Renal pelvis (tissue), 1 donor: ENCODE measurements at regions not wholly inside any gene's neighbourhood (a gene's known extent, or its start where the extent isn't known, plus 50 kb on each side); places are given as distances from the start of the nearest gene placed in this dataset.

Experiments used
- DNase-seq: peaks from one replicate; pipeline ENCODE4 v3.0.0-alpha.2; 2013

DNA sequence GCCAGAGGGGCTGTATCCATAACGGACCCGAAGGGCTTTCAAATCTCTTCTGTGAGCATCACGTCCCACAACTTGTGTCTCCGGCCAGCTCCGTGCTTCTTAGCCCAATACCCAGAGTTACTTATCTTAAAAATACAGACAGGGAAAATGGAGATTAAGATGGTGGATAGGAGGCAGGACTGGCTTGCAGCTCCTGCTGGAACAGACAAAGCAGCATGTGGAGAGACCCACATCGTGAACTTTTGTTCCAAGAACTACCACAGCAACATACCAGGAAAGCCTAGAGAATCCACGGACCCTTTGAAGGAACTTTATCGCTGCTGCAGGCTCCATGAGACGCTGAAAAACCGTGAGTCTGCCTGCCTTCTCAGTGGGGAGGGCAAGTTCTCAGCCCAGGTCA, 113.7 kb downstream of the RNASET2 start:
- DNase-seq, result no peak

DNA sequence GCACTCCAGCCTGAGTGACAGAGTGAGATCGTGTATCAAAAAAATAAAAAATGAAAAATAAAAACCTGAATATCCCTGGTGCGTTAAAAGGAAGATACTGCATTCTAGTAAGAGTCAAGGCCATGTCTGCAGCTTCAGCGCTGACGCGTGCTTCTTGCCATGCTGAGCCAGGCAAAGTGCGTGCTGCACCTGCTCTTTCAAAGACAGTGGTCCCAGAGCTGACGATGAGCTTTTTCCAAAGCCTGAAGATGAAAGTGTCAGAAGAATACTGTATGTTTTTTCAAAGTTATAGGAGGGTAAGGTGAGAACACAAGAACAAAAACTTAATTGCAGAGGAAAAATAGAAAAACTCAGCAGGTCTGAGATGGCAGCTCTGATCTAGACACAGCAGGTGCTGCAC, 115.1 kb downstream of the RNASET2 start:
- no peak for DNase-seq

DNA sequence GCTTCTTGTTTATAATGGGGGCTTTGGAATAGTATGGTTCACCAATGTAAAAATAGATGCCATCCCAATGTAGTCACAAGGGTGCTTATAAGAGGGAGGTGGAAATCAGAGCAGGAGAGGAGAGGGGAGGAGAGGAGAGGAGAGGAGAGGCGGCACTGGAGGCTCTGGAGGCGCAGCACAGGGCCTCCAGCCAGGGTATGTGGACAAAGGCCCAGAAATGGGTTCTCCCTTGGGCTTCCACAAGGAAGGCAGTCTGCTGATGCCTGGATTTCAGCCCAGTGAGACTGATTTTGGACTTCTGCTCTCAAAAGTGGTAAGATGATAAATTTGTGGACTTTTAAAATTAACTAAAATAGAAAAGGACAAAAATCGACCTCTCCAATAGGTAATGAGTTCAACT, 116.8 kb downstream of the RNASET2 start:
- no peak for DNase-seq

DNA sequence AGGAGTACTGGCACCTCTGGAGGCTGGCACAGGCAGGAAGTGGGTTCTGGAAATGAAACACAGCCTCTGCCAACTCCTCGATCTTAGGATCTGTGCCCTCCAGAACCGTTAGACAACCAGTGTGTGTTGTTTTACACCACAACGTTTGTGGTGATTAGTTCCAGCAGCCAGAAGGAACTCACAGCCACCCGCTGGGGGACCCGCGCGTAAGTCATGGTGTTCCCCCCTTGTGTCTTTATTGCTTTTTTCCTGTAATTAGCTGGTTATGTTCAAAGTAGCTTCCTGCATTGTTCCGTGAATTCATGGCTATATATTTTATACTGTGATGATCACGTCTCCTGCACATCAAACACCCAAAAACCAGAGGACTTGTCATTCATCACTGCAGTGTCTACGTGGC, 117.4 kb downstream of the RNASET2 start:
- no peak for DNase-seq

DNA sequence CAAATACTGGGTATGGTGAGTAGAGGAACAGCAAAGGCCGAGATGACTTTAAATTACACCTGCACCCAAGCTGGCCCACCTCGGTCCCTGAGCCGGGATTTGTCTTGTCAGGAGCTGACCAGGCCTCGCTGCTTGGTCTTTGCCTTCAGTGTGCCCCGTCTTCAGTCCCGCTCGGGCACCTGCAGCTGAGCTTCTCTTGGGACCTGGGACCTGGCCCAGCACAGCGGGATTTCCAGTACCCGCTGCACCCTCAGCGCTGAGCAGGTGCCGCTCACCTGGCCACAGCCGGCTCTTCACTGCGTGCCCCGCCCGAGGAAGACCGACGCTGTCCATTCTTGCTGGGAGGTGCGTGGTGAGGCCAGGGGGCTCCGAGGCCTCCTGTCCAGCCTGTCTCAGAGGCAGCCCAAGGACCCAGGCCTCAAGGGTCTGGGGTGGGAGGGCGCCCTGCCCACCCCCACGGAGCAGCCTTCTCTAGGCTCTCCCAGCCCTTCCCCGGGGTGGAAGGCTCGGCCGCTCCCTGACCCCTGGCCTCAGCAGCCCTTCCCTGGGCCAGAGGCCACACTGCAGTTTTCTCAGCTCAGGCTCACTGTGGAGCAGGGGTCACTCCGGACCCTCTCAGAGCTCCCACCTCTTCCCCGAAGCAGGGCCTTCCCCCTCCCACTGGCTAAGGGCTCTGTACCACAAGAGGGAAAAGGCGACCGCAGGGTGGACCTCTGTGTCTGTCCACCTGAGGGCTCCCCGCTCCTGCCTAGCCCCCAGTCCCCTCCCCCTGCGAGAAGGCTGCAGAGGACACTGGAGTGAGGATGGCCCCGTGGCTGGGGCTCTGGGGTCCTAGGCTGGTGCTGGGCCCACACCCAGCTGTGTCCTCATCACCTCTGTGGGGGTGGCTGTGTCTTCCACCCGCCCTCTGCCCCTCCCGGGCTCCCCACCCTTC, 119.3 kb downstream of the RNASET2 start:
- no peak for DNase-seq

DNA sequence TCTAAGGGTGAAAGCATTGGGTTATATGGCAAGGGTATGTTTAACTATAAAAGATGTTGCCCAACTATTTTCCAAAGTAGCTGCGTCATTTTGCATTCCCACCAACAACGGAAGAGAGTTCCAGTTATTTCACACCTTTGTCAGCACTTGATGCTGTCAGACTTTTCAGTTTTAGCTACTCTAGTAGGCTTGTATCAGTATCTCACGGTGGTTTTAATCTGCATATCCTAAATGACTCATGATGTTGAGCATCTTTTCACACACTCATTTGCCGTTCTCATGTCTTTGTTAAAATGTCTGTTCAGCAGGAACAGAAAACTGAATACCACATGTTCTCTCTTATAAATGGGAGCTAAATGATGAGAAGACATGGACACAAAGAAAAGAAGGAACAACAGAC, 122.3 kb downstream of the RNASET2 start:
- DNase-seq, result no peak

DNA sequence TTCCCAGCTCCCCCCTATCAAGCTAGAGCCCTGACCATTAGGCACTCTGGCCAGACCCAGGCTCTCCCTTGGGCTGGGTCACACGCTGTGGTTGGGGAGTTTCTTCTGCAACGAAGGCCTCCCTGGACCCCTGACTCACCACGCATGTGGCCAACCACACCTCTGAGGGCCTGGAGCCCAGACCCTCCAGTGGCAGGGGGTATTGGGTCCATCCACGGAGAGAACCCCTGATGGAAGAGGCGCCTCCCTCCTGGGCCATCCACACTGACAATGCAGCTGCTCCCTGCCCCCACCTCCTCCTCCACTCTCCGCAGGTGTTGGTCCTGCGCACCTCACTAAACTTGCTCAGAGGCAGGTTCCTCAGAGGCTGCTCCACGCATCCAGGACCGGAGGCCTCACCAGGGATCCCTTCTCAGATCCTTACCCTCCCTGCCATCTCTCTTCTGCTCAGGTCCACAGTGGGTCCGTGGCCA, 125.4 kb downstream of the RNASET2 start:
- DNase-seq, result no peak

DNA sequence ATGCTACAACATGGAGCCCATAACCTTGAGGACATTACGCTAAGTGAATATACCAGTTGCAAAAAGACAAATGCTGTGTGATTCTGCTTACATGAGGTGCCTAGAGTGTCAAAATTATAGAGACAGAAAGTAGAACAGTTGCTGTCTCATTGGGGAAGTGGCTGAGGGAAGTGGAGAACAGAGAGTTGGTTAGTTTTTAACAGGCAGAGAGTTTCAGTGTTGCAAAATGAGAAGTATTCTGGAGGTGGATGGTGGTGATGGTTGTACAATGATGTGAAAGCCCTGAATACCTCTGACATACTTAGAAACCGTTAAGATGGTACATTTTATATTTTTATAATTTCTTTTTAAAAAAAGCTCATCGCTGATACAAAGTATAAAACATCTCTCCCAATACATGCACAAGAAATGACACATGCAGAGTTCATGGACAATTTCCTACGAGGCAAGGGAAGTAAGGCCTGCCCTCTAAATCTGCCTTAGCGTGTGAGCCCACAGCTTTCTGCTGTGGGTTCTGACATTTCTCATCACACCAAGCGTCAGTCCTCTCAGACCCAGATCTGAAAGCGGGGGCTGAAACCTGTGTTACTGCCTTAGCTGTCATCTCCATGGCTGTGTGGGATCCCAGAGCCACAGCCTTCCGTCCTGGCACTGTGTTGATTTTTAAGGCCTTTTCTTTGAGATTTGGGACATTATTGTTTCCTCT, 126.0 kb downstream of the RNASET2 start:
- no peak for DNase-seq

DNA sequence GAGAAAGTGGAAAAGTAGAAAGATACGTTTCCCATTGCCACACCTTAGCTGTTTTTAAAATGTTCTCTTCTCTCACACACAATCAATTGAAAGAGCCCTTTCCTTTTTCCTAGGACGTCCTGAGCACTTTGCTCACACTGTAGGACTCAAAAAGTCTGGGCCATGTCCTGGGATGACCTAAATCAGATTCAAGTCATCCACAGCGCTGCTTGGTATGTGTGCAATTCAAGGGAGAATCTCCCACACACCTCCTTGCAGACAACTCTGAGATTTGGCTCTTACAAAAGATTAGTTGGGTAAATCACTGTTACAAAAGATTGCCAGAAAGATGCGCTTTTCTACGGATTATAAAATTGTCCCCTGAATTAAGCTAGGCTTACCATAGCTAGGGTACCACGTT, 130.1 kb downstream of the RNASET2 start:
- no peak for DNase-seq

DNA sequence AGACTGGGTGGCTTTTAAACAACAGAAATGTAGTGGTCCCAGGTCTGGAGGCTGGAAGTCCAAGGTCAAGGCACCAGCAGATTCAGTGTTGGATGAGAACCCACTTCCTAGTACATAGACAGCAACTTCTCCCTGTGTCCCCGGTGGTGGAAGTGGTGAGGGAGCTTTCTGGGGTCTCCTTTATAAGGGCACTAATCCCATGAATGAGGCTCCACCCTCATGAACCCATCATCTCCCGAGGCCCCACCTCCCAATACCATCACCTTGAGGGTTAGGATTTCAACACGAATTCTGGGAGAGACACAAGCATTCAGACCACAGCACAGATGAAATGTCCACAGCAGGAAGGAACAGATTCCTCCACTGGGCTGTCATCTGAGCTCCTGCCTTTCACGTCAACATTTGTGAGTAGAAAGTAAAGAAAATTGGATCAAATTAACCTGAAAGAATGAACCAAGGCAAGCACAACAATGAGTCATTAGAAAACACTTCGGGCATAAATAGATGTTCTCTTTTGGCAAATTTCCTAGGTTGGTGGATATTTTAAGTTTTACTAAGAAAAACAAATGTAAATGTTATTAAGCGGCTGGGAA, 130.7 kb downstream of the RNASET2 start:
- DNase-seq, result no peak

DNA sequence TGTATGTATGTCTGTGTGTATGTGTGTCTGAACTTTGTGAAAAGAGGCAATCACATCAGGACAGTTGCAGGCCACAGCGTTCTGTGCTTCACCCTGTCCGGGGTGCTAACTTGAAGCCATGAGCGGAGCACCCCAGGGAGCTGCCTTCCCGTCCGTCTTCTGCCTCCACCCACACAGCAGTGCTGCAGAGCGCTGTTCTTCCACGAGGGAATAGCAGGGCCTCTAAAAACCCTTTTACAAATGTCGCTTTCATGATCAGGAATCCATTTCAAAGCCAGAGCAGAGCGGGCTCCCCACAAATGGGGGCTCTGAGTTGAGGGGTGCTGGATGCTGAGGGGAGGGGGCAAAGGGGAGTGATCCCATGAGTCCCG, 131.5 kb downstream of the RNASET2 start:
- DNase-seq, result no peak

DNA sequence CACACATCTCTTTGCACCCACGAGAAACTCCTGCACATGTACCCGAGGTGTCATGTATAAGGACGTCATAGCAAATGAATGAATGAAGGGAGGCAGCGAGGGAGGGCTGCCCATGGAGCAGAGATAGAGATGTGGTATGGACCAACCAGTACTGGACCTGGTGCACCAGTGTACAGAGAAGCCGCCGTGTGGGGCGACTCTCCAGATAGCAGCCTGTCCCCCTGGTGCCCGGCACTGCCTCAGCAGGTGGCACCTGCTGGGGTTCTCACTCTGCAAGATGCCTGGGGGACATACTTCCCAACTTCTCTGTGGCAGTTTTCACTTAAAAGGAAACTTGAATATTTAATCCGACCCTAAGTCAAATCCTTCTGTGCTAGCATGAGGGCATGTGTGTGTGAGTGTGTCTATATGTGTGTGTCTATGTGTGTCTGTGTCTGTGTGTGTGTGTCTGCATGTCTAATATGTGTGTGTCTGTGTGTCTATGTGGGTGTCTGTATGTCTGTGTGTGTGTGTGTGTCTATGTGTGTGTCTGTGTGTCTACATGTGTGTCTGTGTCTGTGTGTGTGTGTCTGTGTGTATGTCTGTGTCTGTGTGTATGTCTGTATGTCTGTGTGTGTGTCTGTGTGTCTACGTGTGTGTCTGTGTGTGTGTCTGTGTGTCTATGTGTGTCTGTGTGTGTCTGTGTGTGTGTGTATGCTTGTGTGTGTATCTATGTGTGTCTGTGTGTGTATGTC, 132.0 kb downstream of the RNASET2 start:
- DNase-seq, result no peak

DNA sequence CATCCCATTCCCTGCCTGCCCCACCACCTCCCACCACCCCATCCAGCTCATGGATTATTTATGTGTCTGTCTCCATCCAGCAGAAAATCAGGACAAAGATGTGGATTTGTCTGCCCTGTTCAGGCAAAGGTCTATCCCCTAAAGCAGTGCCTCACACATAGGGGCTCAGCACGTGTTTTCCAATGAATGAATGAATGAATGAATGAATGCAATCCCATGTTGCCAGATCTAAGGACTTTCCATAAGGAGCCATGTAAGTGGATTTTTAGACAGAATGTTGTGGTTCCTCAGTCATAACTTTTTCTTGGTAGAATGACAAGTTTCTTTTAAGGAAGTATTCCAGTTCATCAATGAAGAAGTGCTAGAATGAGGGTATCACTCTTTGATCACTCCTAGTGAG, 133.7 kb downstream of the RNASET2 start:
- no peak for DNase-seq

DNA sequence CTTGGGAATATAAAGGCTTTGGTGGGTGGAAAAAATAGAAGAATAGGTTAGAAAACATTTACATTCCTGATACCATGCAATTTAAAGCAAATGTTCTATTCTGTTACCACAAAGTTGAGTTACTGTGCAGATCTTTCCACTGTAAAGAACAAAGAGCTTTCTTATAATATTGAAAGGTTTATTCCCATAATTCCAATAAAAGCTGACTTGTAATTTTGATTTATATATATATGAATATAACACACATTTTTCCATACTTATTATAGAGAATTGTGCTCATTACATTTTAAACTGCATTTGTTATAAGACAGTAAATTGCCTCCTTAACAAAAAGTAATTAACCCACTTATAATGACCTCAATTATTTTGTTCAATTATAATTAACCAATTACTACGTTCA, 135.9 kb downstream of the RNASET2 start:
- no peak for DNase-seq

DNA sequence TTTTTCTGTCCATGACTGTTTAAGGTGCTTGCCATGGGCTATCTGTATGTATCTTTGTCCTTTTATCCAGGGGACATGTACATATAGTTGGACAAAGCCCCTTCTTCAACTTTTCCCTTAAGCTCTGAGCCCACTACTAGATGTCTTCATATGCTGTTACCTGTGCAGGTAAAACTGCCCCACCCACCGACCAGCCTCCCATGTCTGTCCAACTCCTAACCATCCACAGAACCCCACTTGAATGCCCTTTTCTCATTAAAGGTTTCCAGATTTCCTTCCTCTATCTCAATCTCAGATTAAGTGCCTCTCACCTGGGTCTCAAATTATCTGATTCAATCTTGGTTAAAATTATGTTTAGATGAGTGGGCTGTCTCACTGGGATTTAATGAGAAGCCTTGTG, 136.3 kb downstream of the RNASET2 start:
- no peak for DNase-seq

DNA sequence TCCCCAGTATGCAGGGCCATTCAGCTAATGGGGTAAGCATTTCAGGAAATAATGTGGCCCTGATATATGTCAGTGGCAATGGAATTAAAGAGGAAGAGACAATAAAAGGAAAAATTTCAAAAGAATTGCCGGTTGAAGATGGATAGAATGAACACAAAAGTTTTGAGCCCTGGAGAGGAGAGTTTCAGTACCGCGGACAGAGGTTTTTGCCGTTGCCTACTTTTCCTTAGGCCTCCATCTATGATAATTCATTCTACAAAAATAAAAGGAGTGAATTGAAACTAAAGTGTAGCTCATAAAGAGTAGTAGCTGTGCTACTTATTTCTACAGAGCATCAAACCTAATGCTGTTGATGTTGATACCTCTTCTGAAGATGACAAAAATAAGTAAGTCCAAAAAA, 140.7 kb downstream of the RNASET2 start:
- DNase-seq, result peak; percentile 45

DNA sequence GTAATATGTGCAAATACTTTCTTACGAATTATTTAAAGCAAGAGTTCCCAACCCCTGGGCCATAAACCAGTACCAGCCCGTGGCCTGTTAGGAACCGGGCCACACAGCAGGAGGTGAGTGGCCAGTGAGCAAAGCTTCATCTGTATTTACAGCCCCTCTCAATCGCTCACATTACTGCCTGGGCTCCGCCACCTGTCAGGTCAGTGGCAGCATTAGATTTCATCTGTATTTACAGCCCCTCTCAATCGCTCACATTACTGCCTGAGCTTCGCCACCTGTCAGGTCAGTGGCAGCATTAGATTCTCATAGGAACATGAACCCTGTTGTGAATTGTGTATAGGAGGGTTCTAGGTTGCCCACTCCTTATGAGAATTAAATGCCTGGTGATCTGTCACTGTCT, 142.0 kb downstream of the RNASET2 start:
- DNase-seq, result no peak

DNA sequence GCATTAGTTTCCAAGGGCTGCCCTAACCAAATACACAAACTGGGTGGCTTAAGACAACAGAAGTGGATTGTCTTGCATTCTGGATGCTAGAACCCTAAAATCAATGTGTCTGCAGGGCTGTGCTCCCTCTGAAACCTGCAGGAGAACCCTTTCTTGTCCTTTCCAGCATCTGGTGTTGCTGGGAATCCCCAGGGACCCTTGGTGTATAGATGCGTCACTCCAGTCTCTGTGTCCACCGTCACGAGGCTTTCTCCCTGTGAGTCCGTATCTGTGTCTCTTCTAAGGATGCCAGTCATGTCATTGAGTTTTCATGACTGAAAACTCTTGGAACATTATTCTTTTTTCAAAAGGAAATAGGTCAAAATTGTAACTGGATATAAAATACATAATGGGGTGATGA, 142.9 kb downstream of the RNASET2 start:
- DNase-seq, result no peak

DNA sequence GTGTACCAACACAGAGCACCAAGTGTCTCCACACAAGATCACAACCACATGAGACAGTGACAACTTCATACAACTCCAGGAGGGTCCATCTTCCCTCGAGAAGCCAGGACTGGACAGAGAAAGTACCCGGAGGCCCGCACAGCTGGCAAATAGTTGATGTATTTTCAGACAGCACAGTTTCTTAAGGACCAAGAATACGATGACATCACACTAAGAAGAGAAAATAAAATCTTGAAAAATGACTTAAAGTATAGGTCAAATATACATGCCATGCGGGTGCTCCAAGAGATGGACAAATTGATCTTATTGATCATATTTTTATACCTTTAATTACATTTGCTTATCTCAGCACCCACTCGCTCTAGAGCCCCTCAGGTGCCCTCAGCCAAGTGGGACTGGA, 145.5 kb downstream of the RNASET2 start:
- no peak for DNase-seq

DNA sequence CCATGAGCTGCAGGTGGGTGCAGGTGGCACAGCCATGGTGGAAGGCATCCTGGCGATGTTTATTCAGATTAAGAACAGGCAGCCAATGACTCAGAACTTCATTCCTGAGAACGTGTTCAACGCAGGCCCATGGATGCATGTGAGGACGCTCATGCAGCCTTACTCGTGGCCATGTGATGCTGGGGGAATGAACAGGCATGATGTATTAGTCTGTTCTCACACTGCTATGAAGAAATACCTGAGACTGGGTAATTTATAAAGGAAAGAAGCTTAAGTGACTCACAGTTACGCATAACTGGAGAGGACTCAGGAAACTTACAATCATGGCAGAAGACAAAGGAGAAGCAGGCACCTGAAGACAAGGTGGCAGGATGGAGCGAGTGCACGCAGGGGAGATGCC, 146.6 kb downstream of the RNASET2 start:
- no peak for DNase-seq

DNA sequence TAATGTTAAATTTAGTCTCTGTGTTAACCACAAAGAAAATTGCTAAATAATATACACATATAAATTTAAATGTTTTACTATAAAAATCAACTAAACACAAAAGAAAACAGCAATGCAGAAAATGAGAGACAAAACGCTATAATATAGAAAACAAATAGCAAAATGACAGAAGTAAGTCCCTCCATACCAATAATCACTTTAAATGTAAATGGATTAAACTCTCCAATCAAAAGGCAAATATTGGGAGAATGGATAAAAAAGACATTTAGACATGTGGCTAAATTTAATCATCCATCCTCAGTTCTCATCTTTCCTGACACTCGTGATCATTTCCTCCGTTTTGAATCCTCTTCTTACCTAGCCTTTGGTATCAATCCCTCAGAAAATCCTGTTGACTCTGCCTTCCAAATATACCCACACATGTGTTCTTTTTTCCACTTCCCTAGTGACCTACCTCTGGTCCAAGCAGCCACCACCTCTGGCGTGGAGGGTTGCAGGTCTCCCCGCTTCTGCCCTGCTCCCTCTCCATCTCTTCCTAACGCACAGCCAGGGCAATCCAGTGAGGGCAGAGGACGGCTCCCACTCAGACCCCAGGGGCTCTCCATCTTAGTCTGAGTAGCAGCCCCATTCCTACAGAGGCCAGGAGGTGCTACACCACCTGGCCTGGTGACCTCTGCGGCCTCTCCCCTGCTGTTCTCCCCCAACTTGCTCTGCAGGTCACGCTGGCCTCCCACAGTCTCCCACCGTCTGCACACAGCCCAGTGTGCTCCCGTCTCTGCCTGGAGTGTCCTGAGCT, 149.2 kb downstream of the RNASET2 start:
- no peak for DNase-seq
